NOMO-1 (cell line): ENCODE measurements at regions not wholly inside any gene's neighbourhood (a gene's known extent, or its start where the extent isn't known, plus 50 kb on each side); places are given as distances from the start of the nearest gene placed in this dataset.
"Not testable (repeated sequence)": the region's sequence is repeated elsewhere in the genome, so short reads cannot be mapped to it uniquely, and the experiment has no call there.

ENCODE experiments used
- DNase-seq, 2 experiments: peaks; one replicate each; lab custom pipeline; 2025; ENCODE audit not compliant: unreplicated experiment in 2 of 2; lab: John Stamatoyannopoulos, UW

GRCh38 chr1:120241868-120242267 lies 65.5 kb upstream of the SEC22B start:
- not testable (repeated sequence) for DNase-seq

DNA sequence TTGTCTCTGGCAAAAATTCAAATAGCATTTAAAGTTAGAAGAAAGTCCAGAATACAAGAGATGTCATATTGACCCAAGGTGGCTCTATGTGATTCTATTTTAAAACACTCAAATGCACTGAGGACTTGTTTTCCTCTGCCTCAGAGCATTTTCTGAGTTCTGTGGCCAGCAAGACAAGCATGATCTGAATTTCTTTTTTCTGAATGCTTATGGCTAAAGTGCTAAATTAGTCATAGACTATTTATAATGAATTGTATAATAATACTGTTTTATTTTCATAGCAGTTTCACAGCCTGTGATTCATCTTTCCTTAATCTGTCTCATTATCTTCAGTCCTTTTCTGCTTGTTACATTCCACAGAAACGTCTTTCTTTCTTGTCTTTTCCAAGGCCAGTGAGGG lies 63.9 kb upstream of the SEC22B start:
- DNase-seq: not testable (repeated sequence)

GRCh38 chr1:120239351-120239750 lies 63.0 kb upstream of the SEC22B start:
- DNase-seq: not testable (repeated sequence)

DNA sequence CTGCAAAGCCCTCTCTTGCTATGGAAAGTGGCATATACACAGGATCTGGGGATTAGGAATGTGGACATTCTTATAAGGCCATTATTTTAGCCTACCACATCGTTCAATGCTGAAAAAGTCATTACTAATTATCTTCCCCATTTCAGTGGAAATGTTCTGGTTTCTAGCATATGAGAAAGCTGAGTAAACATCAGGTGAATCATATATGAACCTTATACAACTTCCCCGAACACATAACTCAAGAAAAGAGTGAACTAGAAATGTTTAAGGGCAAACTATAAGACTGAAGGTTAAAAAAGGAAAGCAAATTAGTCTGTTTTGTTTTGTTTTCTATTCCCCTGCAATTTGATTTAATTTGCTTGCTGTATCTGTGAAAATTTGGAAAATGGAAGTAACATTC lies 62.5 kb upstream of the SEC22B start:
- DNase-seq: not testable (repeated sequence)

GRCh38 chr1:120233661-120234018 lies 57.3 kb upstream of the SEC22B start:
- not testable (repeated sequence) for DNase-seq

DNA sequence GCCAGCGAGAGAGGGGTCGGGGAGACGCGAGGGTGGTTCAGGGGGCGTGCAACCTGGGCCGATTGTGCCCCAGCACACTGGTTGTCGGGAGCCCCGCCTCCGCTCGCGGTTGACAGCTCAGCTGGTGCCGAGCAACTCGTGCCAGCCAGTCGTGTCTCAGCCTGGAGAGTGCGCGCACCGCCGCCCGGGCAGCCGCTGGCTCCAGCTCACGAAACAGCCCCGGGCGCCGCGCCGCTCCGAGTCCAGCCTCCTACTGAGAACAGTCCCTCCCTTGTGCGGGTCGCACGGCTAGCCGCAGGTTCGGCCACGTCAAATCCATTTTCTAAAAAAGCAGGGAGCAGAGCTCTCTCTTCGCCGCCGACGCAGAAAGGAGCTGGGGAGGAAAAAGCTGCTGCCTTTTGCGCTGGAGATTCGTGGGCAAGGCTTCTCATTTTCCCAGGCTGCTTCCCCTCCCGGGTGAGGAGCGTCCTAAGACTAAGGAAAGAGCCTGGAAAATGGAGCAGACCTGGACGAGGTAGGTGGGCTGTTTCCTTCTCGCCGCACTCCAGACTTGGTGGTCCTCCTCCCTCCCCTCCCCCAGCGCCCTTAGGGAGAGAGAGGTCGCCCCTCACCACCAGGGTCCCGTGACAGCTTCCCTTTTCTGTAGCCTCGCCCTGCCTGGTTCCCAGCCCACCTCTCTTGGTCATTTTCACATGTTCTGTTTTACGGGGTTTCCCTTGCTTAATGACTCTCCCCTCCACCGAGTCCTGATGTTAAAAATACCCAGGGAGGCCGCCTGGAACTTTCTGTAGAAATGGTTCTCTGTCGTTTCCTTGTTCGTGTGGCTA lies 56.7 kb upstream of the SEC22B start:
- DNase-seq: not testable (repeated sequence)

DNA sequence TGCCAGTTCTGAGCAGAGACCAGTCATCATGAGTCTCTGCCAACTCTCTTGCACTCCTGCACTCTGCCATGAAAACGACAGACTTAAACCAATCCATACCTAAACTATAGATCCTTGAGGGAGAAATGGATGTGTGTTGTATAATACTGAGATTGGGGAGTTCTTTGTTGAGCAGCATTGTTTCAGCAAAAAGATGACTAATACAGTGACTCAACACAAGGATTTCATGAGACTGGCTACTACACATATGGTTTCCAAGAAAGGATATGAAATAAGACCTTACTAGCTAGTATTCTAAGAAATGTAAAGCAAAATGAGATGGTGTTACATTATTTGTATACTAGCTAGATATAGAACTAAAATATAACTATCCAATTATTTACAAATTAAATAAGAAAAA lies 53.5 kb upstream of the SEC22B start:
- not testable (repeated sequence) for DNase-seq
